CD4-positive, CD25-positive, alpha-beta regulatory T cell (primary cell): ENCODE measurements at regions not wholly inside any gene's neighbourhood (a gene's known extent, or its start where the extent isn't known, plus 50 kb on each side); places are given as distances from the start of the nearest gene placed in this dataset.

Experiments used
- ATAC-seq, 2 donors: fragments of 150-1000 bp; cut with Tn5 transposase; one replicate each; pipeline ENCODE4 v1.10.0; 2021; ENCODE audit warnings: low read depth in 2 of 2, moderate number of reproducible peaks in 2 of 2, moderate library complexity in 1 of 2
- DNase-seq, 3 donors: peaks; one replicate each; pipeline versions ENCODE4 v3.0.0 to v3.0.0-alpha.2; 2012 to 2022; ENCODE audit warnings: mixed read lengths in 1 of 3
- H3K27ac ChIP-seq: one replicate; pipeline ENCODE4 v1.7.0; 2013; ENCODE audit warnings: mild to moderate bottlenecking, low read length; ENCODE audit not compliant: insufficient read depth, poor library complexity, severe bottlenecking
- H3K27me3 ChIP-seq: one replicate; pipeline ENCODE4 v1.7.0; 2013; ENCODE audit warnings: low read length; ENCODE audit not compliant: control insufficient read depth, insufficient read depth
- H3K36me3 ChIP-seq: one replicate; pipeline ENCODE4 v1.7.0; 2013; ENCODE audit warnings: mild to moderate bottlenecking, low read length, moderate library complexity; ENCODE audit not compliant: control insufficient read depth, insufficient read depth
- H3K4me1 ChIP-seq: 2 replicates; pipeline ENCODE4 v1.7.0; 2013; ENCODE audit warnings: mild to moderate bottlenecking, low read length; ENCODE audit not compliant: insufficient read depth, control insufficient read depth, poor library complexity, severe bottlenecking
- H3K4me3 ChIP-seq: one replicate; pipeline ENCODE4 v1.7.0; 2013; ENCODE audit warnings: low read depth, mild to moderate bottlenecking, low read length, moderate library complexity
- H3K9me3 ChIP-seq, 2 experiments: 1 replicate in 1 of 2; 2 replicates in 1 of 2; pipeline ENCODE4 v1.7.0; 2013; ENCODE audit warnings: low read length in 2 of 2, mild to moderate bottlenecking in 1 of 2, moderate library complexity in 1 of 2; ENCODE audit not compliant: control insufficient read depth in 2 of 2
- H3K27ac Mint-ChIP-seq, 3 donors: one replicate each; pipeline ENCODE4 v1.8.0; 2020 to 2022; ENCODE audit warnings: mild to moderate bottlenecking in 3 of 3, mixed read lengths in 3 of 3, moderate library complexity in 2 of 3
- H3K27me3 Mint-ChIP-seq: one replicate; pipeline ENCODE4 v1.8.0; 2022; ENCODE audit warnings: mild to moderate bottlenecking, mixed read lengths
- H3K36me3 Mint-ChIP-seq: one replicate; pipeline ENCODE4 v1.8.0; 2020; ENCODE audit warnings: mixed read lengths
- H3K4me1 Mint-ChIP-seq, 4 donors: one replicate each; pipeline ENCODE4 v1.8.0; 2020 to 2022; ENCODE audit warnings: mixed read lengths in 4 of 4, mild to moderate bottlenecking in 1 of 4
- H3K4me3 Mint-ChIP-seq, 4 donors: one replicate each; pipeline ENCODE4 v1.8.0; 2020 to 2022; ENCODE audit warnings: mild to moderate bottlenecking in 4 of 4, mixed read lengths in 4 of 4, moderate library complexity in 3 of 4
- H3K9me3 Mint-ChIP-seq, 7 donors: one replicate each; pipeline ENCODE4 v1.8.0; 2020 to 2022; ENCODE audit warnings: mixed read lengths in 7 of 7, mild to moderate bottlenecking in 3 of 7, moderate library complexity in 2 of 7

DNA sequence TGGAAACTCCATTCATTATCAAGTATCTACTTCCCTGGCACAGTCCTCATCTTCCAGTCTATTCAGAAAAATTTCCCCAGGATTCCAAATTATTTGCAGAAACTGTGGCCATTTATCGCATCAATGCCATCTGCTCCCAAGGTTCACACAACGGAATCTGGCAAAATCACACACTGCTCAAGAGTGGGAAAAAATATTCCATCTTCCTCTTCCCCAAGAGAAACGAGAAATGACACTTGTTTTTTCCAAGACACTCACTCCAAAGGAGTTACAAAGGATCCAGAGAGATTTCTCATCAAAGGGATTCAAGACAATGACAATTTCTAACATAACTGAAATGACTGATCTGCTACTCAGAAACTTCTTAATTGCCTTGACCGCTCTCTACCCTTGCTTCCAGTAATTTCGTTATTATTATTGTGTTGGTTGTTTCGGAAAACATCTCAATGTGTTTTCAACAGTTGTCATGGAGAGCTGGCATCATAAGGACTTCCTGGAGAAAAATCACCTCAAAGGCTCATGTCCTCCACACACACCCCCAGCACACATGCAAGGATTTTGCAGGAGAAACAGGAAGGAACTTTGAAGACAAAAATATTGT lies 128.0 kb downstream of the PSMG1 start:
- Mint-ChIP-seq H3K27ac (no peak overlapping the region), H3K4me1 (no peaks in the 10 kb centered on the region), H3K9me3 (peaks cover 0 to 1% (median 0%) of the 10 kb centered on the region in 7 donors), H3K27me3 (peaks cover 6% of the 10 kb centered on the region), H3K36me3 (no peaks in the 10 kb centered on the region), H3K4me3 (no peak overlapping the region)
- no peak overlapping the region for H3K27ac ChIP-seq
- ATAC-seq = no peak
- no peaks in the 10 kb centered on the region for H3K9me3 ChIP-seq
- no peak overlapping the region for H3K4me3 ChIP-seq
- no peak for DNase-seq
- H3K36me3 ChIP-seq = no peaks in the 10 kb centered on the region
- H3K27me3 ChIP-seq = peaks cover 3% of the 10 kb centered on the region
- H3K4me1 ChIP-seq = no peaks in the 10 kb centered on the region

- Histone ChIP-seq H3K4me3 (no peak overlapping the region), H3K4me1 (no peaks in the 10 kb centered on the region), H3K9me3 (no peaks in the 10 kb centered on the region), H3K27me3 (peaks cover 3% of the 10 kb centered on the region), H3K36me3 (no peaks in the 10 kb centered on the region), H3K27ac (no peak overlapping the region)
- Mint-ChIP-seq H3K4me3 (no peak overlapping the region), H3K27ac (no peak overlapping the region), H3K36me3 (no peaks in the 10 kb centered on the region), H3K4me1 (no peaks in the 10 kb centered on the region), H3K27me3 (peaks cover 4% of the 10 kb centered on the region), H3K9me3 (peaks cover 0 to 1% (median 0%) of the 10 kb centered on the region in 7 donors)
- DNase-seq (no peak), ATAC-seq (no peak)
Observed at GRCh38 chr21:39054066-39054465, 129.2 kb downstream of the PSMG1 start.

- Histone ChIP-seq H3K27me3 (peaks cover 3% of the 10 kb centered on the region), H3K4me3 (no peak overlapping the region), H3K27ac (no peak overlapping the region), H3K36me3 (no peaks in the 10 kb centered on the region), H3K9me3 (no peaks in the 10 kb centered on the region), H3K4me1 (no peaks in the 10 kb centered on the region)
- Mint-ChIP-seq H3K4me1 (no peaks in the 10 kb centered on the region), H3K4me3 (no peak overlapping the region), H3K27ac (no peak overlapping the region), H3K27me3 (peaks cover 4% of the 10 kb centered on the region), H3K9me3 (peaks cover 0 to 1% (median 0%) of the 10 kb centered on the region in 7 donors), H3K36me3 (no peaks in the 10 kb centered on the region)
- ATAC-seq (no peak), DNase-seq (no peak)
Observed at GRCh38 chr21:39053126-39053525, 130.1 kb downstream of the PSMG1 start.

GRCh38 chr21:39052718-39053117 lies 130.5 kb downstream of the PSMG1 start:
- no peak for ATAC-seq
- DNase-seq = no peak
- Mint-ChIP-seq H3K9me3 (peaks cover 0 to 1% (median 0%) of the 10 kb centered on the region in 7 donors), H3K4me1 (no peaks in the 10 kb centered on the region), H3K27me3 (peaks cover 4% of the 10 kb centered on the region), H3K4me3 (no peak overlapping the region), H3K27ac (no peak overlapping the region), H3K36me3 (no peaks in the 10 kb centered on the region)
- Histone ChIP-seq H3K36me3 (no peaks in the 10 kb centered on the region), H3K9me3 (no peaks in the 10 kb centered on the region), H3K27ac (no peak overlapping the region), H3K4me3 (no peak overlapping the region), H3K27me3 (peaks cover 3% of the 10 kb centered on the region), H3K4me1 (no peaks in the 10 kb centered on the region)

GRCh38 chr21:39051588-39051949 lies 131.7 kb downstream of the PSMG1 start:
- Histone ChIP-seq H3K27me3 (peaks cover 3% of the 10 kb centered on the region), H3K27ac (no peak overlapping the region), H3K4me1 (no peaks in the 10 kb centered on the region), H3K9me3 (no peaks in the 10 kb centered on the region), H3K4me3 (no peak overlapping the region), H3K36me3 (no peaks in the 10 kb centered on the region)
- Mint-ChIP-seq H3K4me3 (no peak overlapping the region), H3K4me1 (no peaks in the 10 kb centered on the region), H3K27me3 (peaks cover 4% of the 10 kb centered on the region), H3K27ac (no peak overlapping the region), H3K36me3 (no peaks in the 10 kb centered on the region), H3K9me3 (no peaks in the 10 kb centered on the region)
- ATAC-seq (no peak), DNase-seq (no peak)

- Mint-ChIP-seq H3K27ac (no peak overlapping the region), H3K4me3 (no peak overlapping the region), H3K9me3 (no peaks in the 10 kb centered on the region), H3K4me1 (no peaks in the 10 kb centered on the region), H3K27me3 (peaks cover 4% of the 10 kb centered on the region), H3K36me3 (no peaks in the 10 kb centered on the region)
- Histone ChIP-seq H3K4me3 (no peak overlapping the region), H3K27ac (no peak overlapping the region), H3K27me3 (no peaks in the 10 kb centered on the region), H3K9me3 (no peaks in the 10 kb centered on the region), H3K4me1 (no peaks in the 10 kb centered on the region), H3K36me3 (no peaks in the 10 kb centered on the region)
- no peak for ATAC-seq
- DNase-seq = no peak
Observed at GRCh38 chr21:39050841-39051587, 132.2 kb downstream of the PSMG1 start.

GRCh38 chr21:39048574-39048973 lies 134.7 kb downstream of the PSMG1 start:
- no peak for DNase-seq
- H3K4me1 Mint-ChIP-seq = no peaks in the 10 kb centered on the region
- no peaks in the 10 kb centered on the region for H3K9me3 Mint-ChIP-seq
- no peak for ATAC-seq
- H3K9me3 ChIP-seq = no peaks in the 10 kb centered on the region
- no peaks in the 10 kb centered on the region for H3K27me3 ChIP-seq
- H3K4me3 ChIP-seq = no peak overlapping the region
- no peaks in the 10 kb centered on the region for H3K4me1 ChIP-seq
- no peak overlapping the region for H3K27ac ChIP-seq
- no peak overlapping the region for H3K27ac Mint-ChIP-seq
- peaks cover 9% of the 10 kb centered on the region for H3K27me3 Mint-ChIP-seq
- no peak overlapping the region for H3K4me3 Mint-ChIP-seq
- no peaks in the 10 kb centered on the region for H3K36me3 Mint-ChIP-seq
- no peaks in the 10 kb centered on the region for H3K36me3 ChIP-seq

DNA sequence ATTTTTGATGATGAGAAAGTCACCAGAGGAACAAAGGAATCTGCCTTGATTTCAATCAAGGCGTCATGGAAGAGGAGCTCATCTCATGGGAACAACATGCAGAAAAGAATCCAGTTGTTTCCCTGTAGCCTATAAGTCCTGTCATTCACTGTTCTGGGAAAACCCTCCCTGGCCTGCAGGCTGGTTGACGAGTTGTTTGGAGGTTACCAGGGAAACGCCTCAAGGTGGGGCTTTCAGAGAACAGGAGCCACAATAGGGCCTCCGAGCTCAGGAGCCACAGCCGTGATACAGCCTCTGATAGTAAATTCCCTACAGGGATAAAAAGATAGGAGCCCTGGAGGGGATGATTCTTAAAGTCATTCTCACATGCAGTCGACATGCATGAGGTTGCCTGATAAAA lies 135.2 kb downstream of the PSMG1 start:
- Histone ChIP-seq H3K4me3 (no peak overlapping the region), H3K9me3 (no peaks in the 10 kb centered on the region), H3K36me3 (no peaks in the 10 kb centered on the region), H3K27ac (no peak overlapping the region), H3K27me3 (no peaks in the 10 kb centered on the region), H3K4me1 (no peaks in the 10 kb centered on the region)
- Mint-ChIP-seq H3K4me1 (no peaks in the 10 kb centered on the region), H3K36me3 (no peaks in the 10 kb centered on the region), H3K9me3 (no peaks in the 10 kb centered on the region), H3K27me3 (peaks cover 5% of the 10 kb centered on the region), H3K27ac (no peak overlapping the region), H3K4me3 (no peak overlapping the region)
- no peak for DNase-seq
- no peak for ATAC-seq
